IMR-90 (cell line): ENCODE measurements at regions not wholly inside any gene's neighbourhood (a gene's known extent, or its start where the extent isn't known, plus 50 kb on each side); places are given as distances from the start of the nearest gene placed in this dataset.

Experiments used
- ATAC-seq: fragments of 200-7000 bp; cut with Tn5 transposase; 2 replicates; pipeline ENCODE4 v1.9.1; 2020; ENCODE audit warnings: low read depth, mild to moderate bottlenecking, moderate library complexity
- BruUV-seq: library from RNA; stranded (reverse); fragments of 400-500 nt; replicated peaks from 2 replicates; lab custom pipeline; 2021; lab: Mats Ljungman, UMichigan
- CTCF ChIA-PET: fragments of 300-600 bp; formaldehyde crosslinking; extraction: SDS; loops from one replicate; lab custom pipeline; 2021; ENCODE audit warnings: antibody characterized with exemption; lab: Yijun Ruan, JAX
- POLR2A ChIA-PET: fragments of 300-600 bp; sonication (Branson Sonifier 250); formaldehyde crosslinking; loops from one replicate; lab custom pipeline; 2022; ENCODE audit warnings: antibody characterized with exemption; ENCODE audit not compliant: unreplicated experiment; lab: Charles Lee
- DNase-seq: peaks from one replicate; pipeline ENCODE4 v3.0.0; 2013
- H2AFZ ChIP-seq: replicated peaks from 2 replicates; pipeline ENCODE3; 2013; ENCODE audit warnings: low read length, mild to moderate bottlenecking; ENCODE audit not compliant: poor library complexity
- H2AK5ac ChIP-seq: 2 replicates; pipeline ENCODE4 v1.6.1; 2013; ENCODE audit warnings: low read depth, low read length, inconsistent platforms
- H2AK9ac ChIP-seq: replicated peaks from 2 replicates; pipeline ENCODE3; 2013; ENCODE audit warnings: mild to moderate bottlenecking, low read depth, low read length, moderate library complexity; ENCODE audit not compliant: poor library complexity
- H2BK120ac ChIP-seq: 2 replicates; pipeline ENCODE4 v1.6.1; 2013; ENCODE audit warnings: low read depth, low read length, inconsistent platforms
- H2BK15ac ChIP-seq: 3 replicates; pipeline ENCODE4 v1.6.1; 2013; ENCODE audit warnings: low read depth, low read length, inconsistent platforms
- H2BK20ac ChIP-seq: 2 replicates; pipeline ENCODE4 v1.6.1; 2013; ENCODE audit warnings: low read depth, mild to moderate bottlenecking, inconsistent platforms, low read length, moderate library complexity
- H2BK5ac ChIP-seq: 2 replicates; pipeline ENCODE4 v1.6.1; 2013; ENCODE audit warnings: mild to moderate bottlenecking, low read depth, low read length, inconsistent platforms; ENCODE audit not compliant: poor library complexity, severe bottlenecking
- H3K14ac ChIP-seq: replicated peaks from 2 replicates; pipeline ENCODE4 v1.6.1; 2013; ENCODE audit warnings: low read depth, low read length, inconsistent platforms
- H3K18ac ChIP-seq: 2 replicates; pipeline ENCODE4 v1.6.1; 2013; ENCODE audit warnings: low read depth, low read length, control low read depth
- H3K23ac ChIP-seq: 2 replicates; pipeline ENCODE4 v1.6.1; 2013; ENCODE audit warnings: low read depth, low read length, inconsistent platforms
- H3K27ac ChIP-seq: 2 replicates; pipeline ENCODE4 v1.5.1; 2013; ENCODE audit warnings: mild to moderate bottlenecking, control low read depth, low read length; ENCODE audit not compliant: insufficient read depth
- H3K27me3 ChIP-seq: 2 replicates; pipeline ENCODE4 v1.6.1; 2013; ENCODE audit warnings: low read length; ENCODE audit not compliant: control insufficient read depth, insufficient read depth
- H3K36me3 ChIP-seq: 2 replicates; pipeline ENCODE4 v1.6.1; 2013; ENCODE audit warnings: low read length, mixed read lengths; ENCODE audit not compliant: control insufficient read depth, insufficient read depth
- H3K4ac ChIP-seq: 2 replicates; pipeline ENCODE4 v1.6.1; 2013; ENCODE audit warnings: low read depth, low read length, inconsistent platforms
- H3K4me1 ChIP-seq: 2 replicates; pipeline ENCODE4 v1.6.1; 2013; ENCODE audit warnings: low read length, mixed read lengths; ENCODE audit not compliant: control insufficient read depth, insufficient read depth
- H3K4me2 ChIP-seq: 2 replicates; pipeline ENCODE4 v1.6.1; 2013; ENCODE audit warnings: low read depth, mild to moderate bottlenecking, control low read depth, low read length, moderate library complexity
- H3K4me3 ChIP-seq: 2 replicates; pipeline ENCODE4 v1.5.1; 2013; ENCODE audit warnings: low read depth, mild to moderate bottlenecking, control low read depth, low read length, moderate library complexity; ENCODE audit not compliant: insufficient read depth
- H3K56ac ChIP-seq: 2 replicates; pipeline ENCODE4 v1.6.1; 2013; ENCODE audit warnings: low read length, inconsistent platforms; ENCODE audit not compliant: insufficient read depth; ENCODE audit errors: extremely low read depth
- H3K79me1 ChIP-seq, 2 experiments: 2 replicates each; pipeline ENCODE4 v1.6.1; 2013; ENCODE audit warnings: low read length in 2 of 2, inconsistent platforms in 1 of 2, low read depth in 1 of 2
- H3K9ac ChIP-seq: 2 replicates; pipeline ENCODE4 v1.6.1; 2013; ENCODE audit warnings: low read depth, low read length, control low read depth
- H3K9me1 ChIP-seq: 2 replicates; pipeline ENCODE4 v1.6.1; 2013; ENCODE audit warnings: low read length, inconsistent platforms; ENCODE audit not compliant: insufficient read depth
- H3K9me3 ChIP-seq: 2 replicates; pipeline ENCODE4 v1.6.1; 2013; ENCODE audit warnings: low read length; ENCODE audit not compliant: control insufficient read depth, insufficient read depth
- H4K20me1 ChIP-seq: 2 replicates; pipeline ENCODE4 v1.6.1; 2013; ENCODE audit warnings: low read length, inconsistent platforms; ENCODE audit not compliant: insufficient read depth
- H4K5ac ChIP-seq: 2 replicates; pipeline ENCODE4 v1.6.1; 2013; ENCODE audit warnings: mild to moderate bottlenecking, low read depth, low read length, control low read depth
- H4K8ac ChIP-seq, 2 experiments: 2 replicates each; pipeline ENCODE4 v1.6.1; 2013; ENCODE audit warnings: low read depth in 2 of 2, low read length in 2 of 2, control low read depth in 1 of 2, inconsistent platforms in 1 of 2
- H4K91ac ChIP-seq: 2 replicates; pipeline ENCODE4 v1.6.1; 2013; ENCODE audit warnings: low read depth, low read length, inconsistent platforms; ENCODE audit not compliant: insufficient read depth
- BHLHE40 ChIP-seq: fragments of 150-350 bp; IDR thresholded peaks from 2 replicates; pipeline ENCODE4 v1.6.1; 2016; ENCODE audit warnings: mild to moderate bottlenecking, low read depth, low read length
- MAFK ChIP-seq: IDR thresholded peaks from 2 replicates; pipeline ENCODE4 v1.6.1; 2012; ENCODE audit warnings: low read depth, low read length, improper control_type of control experiment
- POLR2A ChIP-seq: IDR thresholded peaks from 2 replicates; pipeline ENCODE4 v1.6.1; 2012; ENCODE audit warnings: mild to moderate bottlenecking, low read depth, low read length
- RAD21 ChIP-seq: IDR thresholded peaks from 2 replicates; pipeline ENCODE4 v1.6.1; 2012; ENCODE audit warnings: low read length, improper control_type of control experiment
- RCOR1 ChIP-seq: IDR thresholded peaks from 2 replicates; pipeline ENCODE4 v1.6.1; 2012; ENCODE audit warnings: mild to moderate bottlenecking, low read length, improper control_type of control experiment; ENCODE audit not compliant: insufficient replicate concordance
- RFX5 ChIP-seq: IDR thresholded peaks from 2 replicates; pipeline ENCODE4 v1.8.0; 2012; ENCODE audit warnings: low read depth, mild to moderate bottlenecking, low read length, moderate library complexity
- SMC3 ChIP-seq: fragments of 150-350 bp; IDR thresholded peaks from 2 replicates; pipeline ENCODE4 v1.6.1; 2016; ENCODE audit warnings: low read depth, mild to moderate bottlenecking, antibody characterized with exemption, low read length, moderate library complexity
- USF2 ChIP-seq: fragments of 150-350 bp; IDR thresholded peaks from 2 replicates; pipeline ENCODE4 v1.6.1; 2017; ENCODE audit warnings: mild to moderate bottlenecking, antibody characterized with exemption, low read length, low read depth
- WGBS, 2 experiments: methylation state at CpG; one replicate each; pipeline versions ENCODE4 v1.1.5 to v1.1.7; 2013; ENCODE audit warnings: missing lambda C conversion rate in 2 of 2; ENCODE audit not compliant: insufficient read length in 1 of 2; ENCODE audit errors: extremely low coverage in 2 of 2; 5-methylcytosine and 5-hydroxymethylcytosine counted together
- dilution Hi-C: fragments of 300-500 bp; cut with HindIII; formaldehyde crosslinking; loops from one replicate; pipeline ENCODE4 v1.14.3; 2018; ENCODE audit warnings: low sequenced_read_pairs; ENCODE audit not compliant: unreplicated experiment
- in situ Hi-C: fragments of 300-500 bp; cut with MboI; formaldehyde crosslinking; loops from 3 replicates; pipeline ENCODE4 v1.14.3; 2019; ENCODE audit warnings: low sequenced_read_pairs, inconsistent platforms, mixed read lengths
- intact Hi-C: fragments of 100-400 bp; cut with micrococcal nuclease; formaldehyde crosslinking; loops from 2 replicates; pipeline ENCODE4 v1.10.0; 2022

- Histone ChIP-seq H3K36me3 (no peaks in the 10 kb centered on the region), H2BK20ac (no peak overlapping the region), H3K9ac (no peak overlapping the region), H3K14ac (no peak overlapping the region), H4K5ac (no peak overlapping the region), H2BK15ac (no peak overlapping the region), H3K9me3 (peaks cover 31% of the 10 kb centered on the region), H3K56ac (no peak overlapping the region), H3K27ac (no peak overlapping the region), H2BK5ac (no peak overlapping the region), H3K27me3 (no peaks in the 10 kb centered on the region), H2BK120ac (no peak overlapping the region), H3K4me3 (no peak overlapping the region), H4K91ac (no peak overlapping the region), H2AK9ac (no peak overlapping the region), H2AK5ac (no peak overlapping the region), H3K9me1 (no peaks in the 10 kb centered on the region), H3K4ac (no peak overlapping the region), H3K18ac (no peak overlapping the region), H3K4me1 (no peaks in the 10 kb centered on the region), H2AFZ (no peak overlapping the region), H4K20me1 (no peaks in the 10 kb centered on the region; the same call in 1 of the 2 replicates), H3K79me1 (no peaks in the 10 kb centered on the region), H4K8ac (no peak overlapping the region), H3K23ac (no peak overlapping the region), H3K4me2 (no peak overlapping the region)
- intact Hi-C loops: no loop called here
- ChIA-PET POLR2A (no interaction called here), CTCF (no interaction called here)
- ATAC-seq (no peak), DNase-seq (no peak)
- BruUV-seq: no TSS peak
- WGBS, 2 experiments: 0% methylated on average over 1 of the region's 9 CpGs; no CpG with 5 or more reads in 1 of the 2 experiments
- TF ChIP-seq USF2: no peak
- TF ChIP-seq RCOR1: no peak
- no peak for TF ChIP-seq SMC3
- TF ChIP-seq RAD21: no peak
- TF ChIP-seq BHLHE40: no peak
- TF ChIP-seq MAFK: no peak
- no peak for TF ChIP-seq POLR2A
- no peak for TF ChIP-seq RFX5
- dilution Hi-C loops: no loop called here
- in situ Hi-C loops: no loop called here
Measured at GRCh38 chr5:3518576-3518975, 77.1 kb upstream of the IRX1 start.
